COLO668 (cell line): ENCODE measurements at regions not wholly inside any gene's neighbourhood (a gene's known extent, or its start where the extent isn't known, plus 50 kb on each side); places are given as distances from the start of the nearest gene placed in this dataset.
A peak's percentile ranks its signal among the peaks of the same experiment; 100 is the strongest.

Experiments
- DNase-seq: peaks from one replicate; lab custom pipeline; 2025; ENCODE audit not compliant: unreplicated experiment; lab: John Stamatoyannopoulos, UW

GRCh38 chr2:234771176-234771575, 180.6 kb upstream of the SH3BP4 start:
- no peak for DNase-seq

- DNase-seq, result no peak
These were observed 181.1 kb upstream of the SH3BP4 start for GRCh38 chr2:234770715-234771141.

- no peak for DNase-seq
These were observed 181.7 kb upstream of the SH3BP4 start for GRCh38 chr2:234770031-234770506.

DNA sequence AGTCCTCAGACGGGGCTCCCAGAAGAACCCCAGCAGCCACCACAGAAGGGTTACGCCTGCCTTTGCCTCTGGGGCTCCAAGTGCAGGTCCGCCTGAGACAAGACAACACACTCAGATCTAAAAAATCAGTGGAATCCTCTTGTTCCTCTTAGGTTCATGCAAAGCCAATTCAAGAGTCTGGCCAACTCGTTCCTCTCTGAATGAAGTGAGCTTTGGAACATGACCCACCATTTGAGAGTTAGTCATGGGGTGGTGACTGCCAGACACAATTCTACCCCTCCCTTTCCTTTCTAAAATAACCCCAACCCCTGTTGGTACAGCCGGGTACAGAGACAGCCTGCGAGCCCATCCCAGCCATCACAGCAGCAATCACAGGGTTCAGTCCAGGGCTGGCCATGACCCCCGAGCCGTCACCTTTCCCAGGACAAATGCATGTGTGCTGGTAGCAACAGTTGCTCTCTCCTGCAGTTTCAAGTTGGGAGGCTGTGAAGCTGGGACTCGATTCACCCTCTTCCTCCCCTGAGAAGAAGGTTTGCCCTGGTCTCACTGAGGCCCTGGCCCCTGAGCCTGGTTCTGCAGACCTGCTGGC, 183.1 kb upstream of the SH3BP4 start:
- no peak for DNase-seq

DNA sequence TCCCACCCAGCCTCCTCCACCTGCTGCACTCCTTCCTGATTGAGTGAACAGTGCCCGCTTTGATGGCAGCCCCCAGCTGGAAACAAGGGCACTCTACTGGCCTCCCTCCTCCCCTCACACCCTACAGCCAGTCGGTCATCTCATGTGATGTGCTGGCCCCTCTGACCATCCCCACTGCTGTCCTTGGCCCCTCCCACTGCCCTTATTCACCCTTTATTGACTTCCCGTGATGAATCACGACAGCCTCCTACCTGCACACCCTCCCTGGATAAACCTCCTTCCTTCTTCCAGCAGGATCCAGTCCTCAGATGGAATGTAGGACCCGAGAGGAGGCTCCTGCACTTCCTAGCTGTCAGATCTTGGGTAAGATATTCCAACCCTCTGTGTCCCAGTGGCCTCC, 186.5 kb upstream of the SH3BP4 start:
- no peak for DNase-seq

GRCh38 chr2:234764372-234764771, 187.4 kb upstream of the SH3BP4 start:
- DNase-seq, result no peak

GRCh38 chr2:234763002-234763873, 188.6 kb upstream of the SH3BP4 start:
- no peak for DNase-seq

DNA sequence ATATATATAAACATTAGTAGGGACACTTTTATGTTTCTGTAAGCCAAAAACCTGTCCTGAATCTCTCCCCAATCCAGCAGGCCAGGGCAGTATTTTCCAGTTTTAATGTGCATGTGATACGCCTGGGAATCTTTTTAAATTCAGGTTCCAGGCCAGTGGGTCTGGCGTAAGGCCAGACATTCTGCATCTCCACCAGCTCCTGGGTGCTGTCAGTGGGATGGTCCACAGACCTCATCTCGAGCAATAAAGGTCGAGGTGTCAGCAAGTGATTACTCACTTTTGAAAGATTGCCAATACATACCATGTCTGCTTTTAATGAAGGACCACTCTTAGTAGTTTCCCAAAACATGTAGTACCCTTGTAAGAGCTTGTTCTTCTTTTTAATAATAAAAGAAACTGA, 189.9 kb upstream of the SH3BP4 start:
- peak; percentile 11 for DNase-seq

DNA sequence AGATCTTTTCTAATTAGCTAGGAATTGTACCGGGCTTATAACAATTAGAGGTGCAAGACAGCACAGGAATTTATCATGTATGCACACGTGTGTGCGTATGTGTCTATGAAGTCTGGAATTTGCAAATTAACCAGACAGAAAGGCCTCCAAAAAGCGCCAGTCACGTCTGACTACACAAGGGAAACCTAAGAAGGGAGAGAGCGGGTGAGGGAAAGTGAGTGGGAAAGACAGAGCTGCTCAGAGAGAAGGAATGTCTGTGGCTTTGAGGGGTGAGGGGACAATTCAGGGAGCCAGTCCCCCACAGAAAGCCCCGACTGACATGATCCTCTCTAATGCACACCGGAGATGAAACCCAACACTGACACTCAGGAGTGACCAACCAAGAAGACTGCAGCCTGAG, 197.7 kb upstream of the SH3BP4 start:
- no peak for DNase-seq

- DNase-seq, result no peak
These were observed 198.1 kb upstream of the SH3BP4 start for GRCh38 chr2:234753701-234754100.

GRCh38 chr2:234752966-234753365, 198.9 kb upstream of the SH3BP4 start:
- no peak for DNase-seq

DNA sequence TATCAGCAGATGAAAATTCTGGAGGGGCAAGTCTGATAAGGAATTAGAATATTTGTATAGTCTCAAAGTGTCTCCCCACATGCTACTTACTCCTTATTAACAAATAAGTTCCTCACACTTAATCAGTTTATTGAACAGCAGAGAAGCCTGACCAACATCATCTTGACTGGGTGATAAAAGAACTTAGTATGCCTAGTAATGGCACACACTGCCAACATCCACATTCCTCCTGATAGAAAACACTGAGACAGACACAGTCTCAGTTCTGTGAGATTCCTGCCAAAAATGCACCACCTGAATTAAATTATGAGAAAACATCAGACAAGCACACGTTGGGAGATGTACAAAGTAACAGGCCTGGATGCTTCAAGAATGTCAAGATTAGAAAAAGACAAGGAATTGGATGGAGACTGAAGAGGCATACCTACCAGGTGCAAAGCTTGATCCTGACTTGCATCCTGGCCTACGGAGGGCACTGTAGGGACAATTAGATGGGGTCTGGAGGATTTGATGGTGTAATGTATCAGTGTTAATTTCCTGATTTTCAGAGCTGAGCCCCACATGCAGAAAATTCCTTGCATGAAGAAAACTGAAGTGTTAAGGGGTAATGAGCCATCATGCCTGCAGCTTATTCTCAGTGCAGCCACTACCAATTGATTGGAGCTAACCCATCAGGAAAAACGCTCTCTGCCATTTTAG, 200.4 kb upstream of the SH3BP4 start:
- DNase-seq, result no peak

- DNase-seq, result no peak
These were observed 203.8 kb upstream of the SH3BP4 start for GRCh38 chr2:234747833-234748559.

DNA sequence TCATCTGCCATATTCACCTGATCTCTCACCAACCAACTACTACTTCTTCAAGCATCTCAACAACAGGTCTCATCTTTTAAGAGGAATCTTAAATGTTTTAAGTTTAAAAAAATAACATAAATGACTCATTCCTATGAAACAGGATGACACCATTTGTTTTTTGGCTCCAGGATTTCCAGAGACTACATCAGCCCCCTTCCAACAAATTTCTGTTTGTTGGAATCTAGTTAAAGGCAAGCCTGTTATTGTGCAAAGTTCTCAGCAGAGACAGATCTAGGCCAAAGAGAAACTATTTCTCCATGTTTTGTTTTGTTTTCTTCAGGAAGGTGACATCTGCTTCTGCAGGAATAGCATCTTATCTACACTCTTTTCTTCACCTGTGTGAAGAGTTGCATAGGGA, 204.8 kb upstream of the SH3BP4 start:
- no peak for DNase-seq

DNA sequence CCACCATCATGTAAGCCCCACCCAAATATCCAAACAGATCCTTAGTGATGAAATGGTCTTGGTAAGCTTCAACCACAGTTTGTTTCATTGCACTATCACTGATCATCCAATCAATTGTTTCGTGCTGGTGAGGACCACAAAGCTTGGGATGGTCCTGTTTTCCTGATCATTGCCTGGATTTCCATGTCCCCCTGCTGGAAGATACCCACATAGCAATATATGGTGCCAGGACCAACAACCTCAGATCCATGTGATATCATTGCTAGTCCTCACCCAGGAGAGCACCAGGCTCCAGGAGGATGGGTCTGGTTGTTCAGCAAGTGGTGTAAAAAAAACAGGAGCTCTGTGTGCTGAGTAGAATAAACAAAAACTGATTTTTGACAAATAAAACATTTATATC, 206.5 kb upstream of the SH3BP4 start:
- DNase-seq, result no peak

DNA sequence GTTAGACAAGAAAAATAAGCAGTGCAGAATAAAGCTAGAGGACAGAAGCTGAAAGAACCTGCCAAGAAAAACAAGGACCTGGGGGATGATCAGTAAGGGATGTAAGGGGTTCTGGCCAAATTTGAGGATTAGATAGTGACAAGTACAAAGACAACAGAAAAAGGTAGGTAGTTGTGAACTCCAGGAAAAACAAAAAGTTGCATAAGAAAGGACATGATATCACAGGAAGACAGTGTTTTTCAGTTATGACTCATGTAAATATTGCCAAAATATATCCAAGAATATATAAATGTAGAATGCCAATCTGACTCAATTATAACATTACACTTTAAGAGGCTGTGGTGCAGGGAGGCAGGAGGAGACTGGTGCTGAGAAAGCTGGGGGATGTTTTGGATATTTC, 209.8 kb upstream of the SH3BP4 start:
- DNase-seq, result no peak

GRCh38 chr2:234739061-234739460, 212.8 kb upstream of the SH3BP4 start:
- no peak for DNase-seq

GRCh38 chr2:234735829-234736228, 216.0 kb upstream of the SH3BP4 start:
- no peak for DNase-seq

GRCh38 chr2:234733795-234734600, 217.8 kb upstream of the SH3BP4 start:
- no peak for DNase-seq

DNA sequence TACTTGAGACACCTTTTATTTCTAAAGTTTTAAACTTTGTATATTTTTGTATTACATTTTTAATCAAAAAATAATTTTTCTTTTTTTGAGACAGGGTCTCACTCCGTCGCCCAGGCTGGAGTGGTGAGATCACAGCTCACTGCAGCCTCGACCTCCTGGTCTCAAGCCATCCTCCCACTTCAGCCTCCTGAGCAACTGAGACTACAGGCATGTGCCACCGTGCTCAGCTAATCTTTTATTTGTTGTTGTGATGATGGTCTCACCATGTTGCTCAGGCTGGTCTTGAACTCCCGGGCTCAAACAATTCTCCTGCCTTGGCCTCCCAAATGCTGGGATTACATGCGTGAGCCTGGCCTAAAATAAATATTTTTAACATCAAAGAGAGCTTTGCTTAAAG, 218.7 kb upstream of the SH3BP4 start:
- no peak for DNase-seq
